ENCODE measurements at regions not wholly inside any gene's neighbourhood (a gene's known extent, or its start where the extent isn't known, plus 50 kb on each side); places are given as distances from the start of the nearest gene placed in this dataset.

DNA sequence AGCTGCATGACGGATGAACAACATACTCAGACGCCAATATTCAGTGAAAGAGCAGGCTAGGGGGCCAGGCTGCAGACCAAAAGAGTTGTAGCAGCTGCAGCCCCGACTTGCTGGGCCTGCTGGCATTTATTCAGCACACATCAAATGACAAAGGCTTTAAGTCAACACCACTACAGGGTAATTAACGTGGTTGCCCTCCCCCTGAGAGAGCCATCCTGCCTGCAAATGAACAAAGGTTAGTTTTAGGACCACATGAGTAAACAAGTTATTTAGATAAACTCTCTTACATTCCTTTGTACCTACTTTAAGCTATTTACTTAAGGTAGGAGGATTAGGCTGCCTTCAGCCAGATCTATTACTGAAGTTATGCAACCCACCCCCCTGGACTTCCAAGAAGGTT, 1329.1 kb downstream of the PCDH18 start:
- no peaks in the 10 kb centered on the region for H4K20me1 ChIP-seq (ENCODE audit: insufficient read depth)
- H3K27ac ChIP-seq (ENCODE audit: low read depth, low read length), result no peak overlapping the region
- no peak overlapping the region for H2AFZ ChIP-seq (ENCODE audit: low read depth, low read length, poor library complexity, severe bottlenecking)
- no peaks in the 10 kb centered on the region for H3K9me3 ChIP-seq (ENCODE audit: control insufficient read depth in 1 of 2, insufficient read depth in 1 of 2, low read depth in 1 of 2, low read length in 2 of 2)
- H3K9ac ChIP-seq (ENCODE audit: low read length), result no peak overlapping the region
- H3K9me2 ChIP-seq (ENCODE audit: insufficient read depth), result no peaks in the 10 kb centered on the region
- ATAC-seq (no peak), DNase-seq (ENCODE audit: low read depth, low spot score) (no peak)
- RAD21 ChIA-PET (ENCODE audit: low non-redundant PET in 1 of 2, low total read pairs in 2 of 2, uncharacterized antibody in 2 of 2, unreplicated experiment in 2 of 2), result no interaction called here
- no peaks in the 10 kb centered on the region for H3K79me2 ChIP-seq (ENCODE audit: insufficient read depth, low read length)
- no peaks in the 10 kb centered on the region for H3K4me1 ChIP-seq (ENCODE audit: control insufficient read depth in 1 of 2, insufficient read depth in 2 of 2, low read length in 2 of 2)
- BruUV-seq (replicated peaks), result no TSS peak
- no peak overlapping the region for H3K4me2 ChIP-seq (ENCODE audit: low read length)
- CTCF ChIA-PET, result no interaction called here
- intact Hi-C loops (cut with micrococcal nuclease), result no loop called here
- H3K36me3 ChIP-seq (ENCODE audit: control insufficient read depth in 1 of 2, insufficient read depth in 2 of 2, low read length in 2 of 2), result no peaks in the 10 kb centered on the region
- H3K4me3 ChIP-seq (replicated peaks in 1 of 2; ENCODE audit: low read depth in 1 of 2, low read length in 2 of 2), result no peak overlapping the region
- POLR2A ChIA-PET, result no interaction called here
- no peak for TF ChIP-seq TCF7L2 (IDR thresholded peaks at IDR 0.05; ENCODE audit: borderline replicate concordance, extremely low read depth, insufficient read depth, insufficient read length)
- TF ChIP-seq RAD21 (IDR thresholded peaks at IDR 0.05; ENCODE audit: low read depth), result no peak
- TF ChIP-seq CBX3 (IDR thresholded peaks at IDR 0.05; ENCODE audit: low read depth), result no peak
- no peak for TF ChIP-seq POLR2A (IDR thresholded peaks at IDR 0.05; ENCODE audit: borderline replicate concordance, extremely low read depth, insufficient read depth, insufficient read length)
- TF ChIP-seq, protein P1, sequence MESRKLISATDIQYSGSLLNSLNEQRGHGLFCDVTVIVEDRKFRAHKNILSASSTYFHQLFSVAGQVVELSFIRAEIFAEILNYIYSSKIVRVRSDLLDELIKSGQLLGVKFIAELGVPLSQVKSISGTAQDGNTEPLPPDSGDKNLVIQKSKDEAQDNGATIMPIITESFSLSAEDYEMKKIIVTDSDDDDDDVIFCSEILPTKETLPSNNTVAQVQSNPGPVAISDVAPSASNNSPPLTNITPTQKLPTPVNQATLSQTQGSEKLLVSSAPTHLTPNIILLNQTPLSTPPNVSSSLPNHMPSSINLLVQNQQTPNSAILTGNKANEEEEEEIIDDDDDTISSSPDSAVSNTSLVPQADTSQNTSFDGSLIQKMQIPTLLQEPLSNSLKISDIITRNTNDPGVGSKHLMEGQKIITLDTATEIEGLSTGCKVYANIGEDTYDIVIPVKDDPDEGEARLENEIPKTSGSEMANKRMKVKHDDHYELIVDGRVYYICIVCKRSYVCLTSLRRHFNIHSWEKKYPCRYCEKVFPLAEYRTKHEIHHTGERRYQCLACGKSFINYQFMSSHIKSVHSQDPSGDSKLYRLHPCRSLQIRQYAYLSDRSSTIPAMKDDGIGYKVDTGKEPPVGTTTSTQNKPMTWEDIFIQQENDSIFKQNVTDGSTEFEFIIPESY (IDR thresholded peaks at IDR 0.05; ENCODE audit: extremely low read depth, insufficient replicate concordance, low read length), result no peak
- TF ChIP-seq SRF (IDR thresholded peaks at IDR 0.05; ENCODE audit: low read depth), result no peak
- TF ChIP-seq POLR2AphosphoS5 (IDR thresholded peaks at IDR 0.05; ENCODE audit: low read depth, low read length), result no peak
- no peak for TF ChIP-seq ELF1 (IDR thresholded peaks at IDR 0.05; ENCODE audit: borderline replicate concordance, low read depth)
- TF ChIP-seq SIN3A (IDR thresholded peaks at IDR 0.05; ENCODE audit: low read depth), result no peak
- TF ChIP-seq, protein P2, sequence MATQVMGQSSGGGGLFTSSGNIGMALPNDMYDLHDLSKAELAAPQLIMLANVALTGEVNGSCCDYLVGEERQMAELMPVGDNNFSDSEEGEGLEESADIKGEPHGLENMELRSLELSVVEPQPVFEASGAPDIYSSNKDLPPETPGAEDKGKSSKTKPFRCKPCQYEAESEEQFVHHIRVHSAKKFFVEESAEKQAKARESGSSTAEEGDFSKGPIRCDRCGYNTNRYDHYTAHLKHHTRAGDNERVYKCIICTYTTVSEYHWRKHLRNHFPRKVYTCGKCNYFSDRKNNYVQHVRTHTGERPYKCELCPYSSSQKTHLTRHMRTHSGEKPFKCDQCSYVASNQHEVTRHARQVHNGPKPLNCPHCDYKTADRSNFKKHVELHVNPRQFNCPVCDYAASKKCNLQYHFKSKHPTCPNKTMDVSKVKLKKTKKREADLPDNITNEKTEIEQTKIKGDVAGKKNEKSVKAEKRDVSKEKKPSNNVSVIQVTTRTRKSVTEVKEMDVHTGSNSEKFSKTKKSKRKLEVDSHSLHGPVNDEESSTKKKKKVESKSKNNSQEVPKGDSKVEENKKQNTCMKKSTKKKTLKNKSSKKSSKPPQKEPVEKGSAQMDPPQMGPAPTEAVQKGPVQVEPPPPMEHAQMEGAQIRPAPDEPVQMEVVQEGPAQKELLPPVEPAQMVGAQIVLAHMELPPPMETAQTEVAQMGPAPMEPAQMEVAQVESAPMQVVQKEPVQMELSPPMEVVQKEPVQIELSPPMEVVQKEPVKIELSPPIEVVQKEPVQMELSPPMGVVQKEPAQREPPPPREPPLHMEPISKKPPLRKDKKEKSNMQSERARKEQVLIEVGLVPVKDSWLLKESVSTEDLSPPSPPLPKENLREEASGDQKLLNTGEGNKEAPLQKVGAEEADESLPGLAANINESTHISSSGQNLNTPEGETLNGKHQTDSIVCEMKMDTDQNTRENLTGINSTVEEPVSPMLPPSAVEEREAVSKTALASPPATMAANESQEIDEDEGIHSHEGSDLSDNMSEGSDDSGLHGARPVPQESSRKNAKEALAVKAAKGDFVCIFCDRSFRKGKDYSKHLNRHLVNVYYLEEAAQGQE (IDR thresholded peaks at IDR 0.05; ENCODE audit: low read depth), result no peak
- TF ChIP-seq, protein P3, sequence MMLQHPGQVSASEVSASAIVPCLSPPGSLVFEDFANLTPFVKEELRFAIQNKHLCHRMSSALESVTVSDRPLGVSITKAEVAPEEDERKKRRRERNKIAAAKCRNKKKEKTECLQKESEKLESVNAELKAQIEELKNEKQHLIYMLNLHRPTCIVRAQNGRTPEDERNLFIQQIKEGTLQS (IDR thresholded peaks at IDR 0.05), result no peak
- TF ChIP-seq YY1 (IDR thresholded peaks at IDR 0.05; ENCODE audit: extremely low read depth, insufficient replicate concordance, low read depth, low read length), result no peak
- TF ChIP-seq EZH2phosphoT487 (IDR thresholded peaks at IDR 0.05; ENCODE audit: borderline replicate concordance), result no peak
- H3K27me3 ChIP-seq (ENCODE audit: insufficient read depth, low read length), result no peaks in the 10 kb centered on the region

Measured in HCT116 (cell line).